Colonic mucosa (tissue), 4 donors: ENCODE measurements at regions not wholly inside any gene's neighbourhood (a gene's known extent, or its start where the extent isn't known, plus 50 kb on each side); places are given as distances from the start of the nearest gene placed in this dataset.

ENCODE experiments used
- DNase-seq: peaks from one replicate; pipeline ENCODE4 v3.0.0-alpha.2; 2020
- H3K27ac ChIP-seq: fragments of 200-600 bp; one replicate; pipeline ENCODE4 v1.8.0; 2021
- H3K27me3 ChIP-seq: fragments of 200-600 bp; one replicate; pipeline ENCODE4 v1.8.0; 2021
- H3K36me3 ChIP-seq: fragments of 200-600 bp; one replicate; pipeline ENCODE4 v1.8.0; 2021
- H3K4me1 ChIP-seq: fragments of 200-600 bp; one replicate; pipeline ENCODE4 v1.8.0; 2021; ENCODE audit warnings: mild to moderate bottlenecking
- H3K4me3 ChIP-seq: fragments of 200-600 bp; one replicate; pipeline ENCODE4 v1.8.0; 2021
- H3K9ac ChIP-seq, 2 donors: one replicate each; pipeline ENCODE4 v1.7.0; 2013; ENCODE audit warnings: control low read depth in 2 of 2, low read depth in 2 of 2, low read length in 2 of 2
- H3K9me3 ChIP-seq: fragments of 200-600 bp; one replicate; pipeline ENCODE4 v1.8.0; 2021
- CTCF ChIP-seq: fragments of 200-600 bp; IDR thresholded peaks from one replicate; pipeline ENCODE4 v1.8.0; 2022; ENCODE audit warnings: antibody characterized with exemption, mild to moderate bottlenecking
- intact Hi-C: fragments of 100-400 bp; cut with DNase I; formaldehyde crosslinking; loops from one replicate; pipeline ENCODE4 v1.14.1; 2022
- donor health status: healthy.
- donor health status: DM: no; HTN: no; CAD: no.
- donor health status: DM: no; HTN: no; CAD: no.

- Histone ChIP-seq H3K4me3 (no peak overlapping the region), H3K4me1 (no peaks in the 10 kb centered on the region), H3K9ac (no peak overlapping the region), H3K27me3 (no peaks in the 10 kb centered on the region), H3K36me3 (no peaks in the 10 kb centered on the region), H3K9me3 (no peaks in the 10 kb centered on the region), H3K27ac (no peak overlapping the region)
- intact Hi-C loops = no loop called here
- no peak for DNase-seq
- no peak for TF ChIP-seq CTCF
Measured at GRCh38 chr16:73412416-73412815, 364.5 kb upstream of the ZFHX3 start.

GRCh38 chr16:73408716-73409115, 360.8 kb upstream of the ZFHX3 start:
- H3K9me3 ChIP-seq = no peaks in the 10 kb centered on the region
- no peaks in the 10 kb centered on the region for H3K4me1 ChIP-seq
- no peak for DNase-seq
- no peak overlapping the region for H3K4me3 ChIP-seq
- intact Hi-C loops = no loop called here
- H3K27ac ChIP-seq = no peak overlapping the region
- H3K9ac ChIP-seq = no peak overlapping the region
- no peak for TF ChIP-seq CTCF
- H3K27me3 ChIP-seq = no peaks in the 10 kb centered on the region
- H3K36me3 ChIP-seq = no peaks in the 10 kb centered on the region

- no peaks in the 10 kb centered on the region for H3K4me1 ChIP-seq
- no peak for TF ChIP-seq CTCF
- no peak overlapping the region for H3K4me3 ChIP-seq
- no peak for DNase-seq
- H3K27me3 ChIP-seq = no peaks in the 10 kb centered on the region
- H3K9me3 ChIP-seq = no peaks in the 10 kb centered on the region
- H3K36me3 ChIP-seq = no peaks in the 10 kb centered on the region
- no peak overlapping the region for H3K9ac ChIP-seq
- H3K27ac ChIP-seq = no peak overlapping the region
- intact Hi-C loops = no loop called here
Measured at GRCh38 chr16:73408311-73408710, 360.4 kb upstream of the ZFHX3 start.

- Histone ChIP-seq H3K4me3 (no peak overlapping the region), H3K9ac (no peak overlapping the region), H3K36me3 (no peaks in the 10 kb centered on the region), H3K4me1 (no peaks in the 10 kb centered on the region), H3K9me3 (no peaks in the 10 kb centered on the region), H3K27ac (no peak overlapping the region), H3K27me3 (no peaks in the 10 kb centered on the region)
- DNase-seq = no peak
- intact Hi-C loops = no loop called here
- no peak for TF ChIP-seq CTCF
Measured at GRCh38 chr16:73405851-73406250, 357.9 kb upstream of the ZFHX3 start.

GRCh38 chr16:73404001-73404400, 356.1 kb upstream of the ZFHX3 start:
- H3K27ac ChIP-seq = no peak overlapping the region
- DNase-seq = no peak
- intact Hi-C loops = no loop called here
- no peak overlapping the region for H3K9ac ChIP-seq
- TF ChIP-seq CTCF = no peak
- no peak overlapping the region for H3K4me3 ChIP-seq
- H3K9me3 ChIP-seq = no peaks in the 10 kb centered on the region
- no peaks in the 10 kb centered on the region for H3K36me3 ChIP-seq
- no peaks in the 10 kb centered on the region for H3K4me1 ChIP-seq
- no peaks in the 10 kb centered on the region for H3K27me3 ChIP-seq

GRCh38 chr16:73403291-73403690, 355.4 kb upstream of the ZFHX3 start:
- intact Hi-C loops = no loop called here
- TF ChIP-seq CTCF = no peak
- Histone ChIP-seq H3K27ac (no peak overlapping the region), H3K4me3 (no peak overlapping the region), H3K9me3 (no peaks in the 10 kb centered on the region), H3K9ac (no peak overlapping the region), H3K27me3 (no peaks in the 10 kb centered on the region), H3K36me3 (no peaks in the 10 kb centered on the region), H3K4me1 (no peaks in the 10 kb centered on the region)
- no peak for DNase-seq
